ENCODE measurements at regions not wholly inside any gene's neighbourhood (a gene's known extent, or its start where the extent isn't known, plus 50 kb on each side); places are given as distances from the start of the nearest gene placed in this dataset.

GRCh38 chr1:13922466-13923110, 222.6 kb downstream of the PRDM2 start:
- no peak for DNase-seq

GRCh38 chr1:13926556-13926955, 226.6 kb downstream of the PRDM2 start:
- no peak for DNase-seq

- no peak for DNase-seq
Observed at GRCh38 chr1:13927736-13928135, 227.7 kb downstream of the PRDM2 start.

- no peak for DNase-seq
Observed at GRCh38 chr1:13929313-13929712, 229.3 kb downstream of the PRDM2 start.

GRCh38 chr1:13930151-13930550, 230.2 kb downstream of the PRDM2 start:
- no peak for DNase-seq

DNA sequence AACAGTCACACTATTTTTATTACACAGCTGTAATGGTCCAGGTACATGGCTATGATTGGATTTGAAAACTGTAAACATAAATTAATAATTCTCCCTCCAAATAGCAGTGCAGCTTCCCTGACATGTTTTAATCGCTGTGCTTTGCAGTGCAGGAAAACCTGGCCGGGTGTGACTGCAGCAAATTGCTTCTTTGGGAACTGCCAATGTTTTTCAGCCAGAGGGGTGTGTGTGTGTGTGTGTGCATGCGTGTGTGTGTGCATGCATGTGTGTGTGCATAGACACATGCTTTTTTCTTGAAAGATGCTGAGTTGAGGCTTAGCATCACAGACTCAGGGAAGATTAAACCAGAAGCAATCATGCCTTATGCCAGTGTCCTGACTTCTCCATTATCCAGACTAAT, 231.2 kb downstream of the PRDM2 start:
- no peak for DNase-seq

GRCh38 chr1:13935336-13935735, 235.3 kb downstream of the PRDM2 start:
- DNase-seq: no peak

DNA sequence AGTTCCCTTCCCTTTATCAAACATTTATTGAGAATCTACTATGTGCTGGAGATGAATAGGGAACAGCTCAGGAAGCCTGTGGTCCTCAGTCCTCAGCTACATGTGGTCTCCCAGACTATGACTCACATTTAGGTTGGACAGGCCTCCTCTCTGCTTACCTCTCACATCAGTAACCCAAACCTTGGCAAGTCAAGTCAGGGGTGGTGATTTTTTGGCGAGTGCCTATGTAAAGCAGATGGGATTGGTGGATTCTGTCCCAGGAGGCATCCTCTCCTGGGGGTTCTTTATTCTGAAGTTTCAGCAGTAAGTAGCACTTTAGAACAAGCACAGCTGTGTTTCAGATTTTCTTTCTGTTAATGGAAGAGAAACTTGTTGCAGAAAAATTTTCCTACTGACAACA, 241.3 kb downstream of the PRDM2 start:
- DNase-seq: no peak

DNA sequence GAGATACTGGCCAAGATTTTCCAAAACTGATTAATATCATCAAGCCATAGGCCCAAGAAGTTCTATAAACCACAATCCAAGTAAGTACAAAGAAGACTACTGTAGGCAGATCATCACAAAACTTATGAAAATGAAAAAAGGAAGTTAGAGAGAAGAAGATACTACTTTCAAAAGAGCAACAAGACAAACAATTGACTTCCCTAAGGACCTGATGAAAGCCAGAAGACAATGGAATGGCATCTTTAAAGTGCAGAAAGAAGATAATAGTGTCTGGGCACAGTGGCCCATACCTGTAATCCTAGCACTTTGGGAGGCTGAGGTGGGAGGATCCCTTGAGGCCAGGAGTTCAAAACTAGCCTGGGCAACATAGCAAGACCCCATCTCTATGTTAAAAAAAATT, 243.1 kb downstream of the PRDM2 start:
- DNase-seq: no peak

DNA sequence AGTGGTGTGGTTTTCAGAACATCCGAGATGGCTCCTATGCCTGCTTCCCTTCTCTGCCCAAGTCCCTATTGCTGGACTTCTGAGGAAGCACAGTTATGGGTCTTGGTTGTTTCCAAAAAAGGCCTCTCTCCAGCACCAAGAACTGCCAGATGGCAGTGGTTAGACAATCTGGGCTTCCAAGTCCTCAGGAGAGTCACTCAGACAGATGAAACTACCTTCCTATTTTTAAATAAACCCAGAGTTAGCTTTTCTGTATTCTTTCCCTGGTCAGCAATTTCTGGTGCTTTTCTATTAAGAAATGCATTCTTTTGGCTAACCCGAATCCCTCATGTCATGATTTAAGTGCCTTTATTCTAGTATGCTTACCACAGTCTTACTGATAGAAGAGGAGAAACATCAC, 245.9 kb downstream of the PRDM2 start:
- DNase-seq: no peak

GRCh38 chr1:13947658-13948057, 247.7 kb downstream of the PRDM2 start:
- no peak for DNase-seq

GRCh38 chr1:13948396-13948795, 248.4 kb downstream of the PRDM2 start:
- no peak for DNase-seq

GRCh38 chr1:13948888-13949391, 249.0 kb downstream of the PRDM2 start:
- no peak for DNase-seq

DNA sequence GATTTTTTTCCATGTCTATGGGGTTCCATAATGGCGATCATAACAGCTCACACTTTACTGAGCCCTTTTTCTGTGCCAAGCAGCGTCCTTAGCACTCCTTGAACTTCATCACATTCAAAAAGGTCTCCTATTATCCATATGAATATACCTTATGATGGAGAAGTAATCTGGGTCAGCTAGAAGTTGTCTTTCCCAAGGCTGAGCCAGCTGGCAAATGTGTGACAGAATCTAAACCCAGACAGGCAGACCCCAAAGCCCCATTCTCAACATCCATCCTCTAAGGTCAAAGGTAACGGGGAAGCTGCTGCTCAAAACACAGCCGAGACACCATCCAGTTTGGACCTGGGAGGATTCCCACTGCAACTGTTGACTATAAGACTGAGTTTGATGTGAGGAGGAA, 249.6 kb downstream of the PRDM2 start:
- DNase-seq: no peak

DNA sequence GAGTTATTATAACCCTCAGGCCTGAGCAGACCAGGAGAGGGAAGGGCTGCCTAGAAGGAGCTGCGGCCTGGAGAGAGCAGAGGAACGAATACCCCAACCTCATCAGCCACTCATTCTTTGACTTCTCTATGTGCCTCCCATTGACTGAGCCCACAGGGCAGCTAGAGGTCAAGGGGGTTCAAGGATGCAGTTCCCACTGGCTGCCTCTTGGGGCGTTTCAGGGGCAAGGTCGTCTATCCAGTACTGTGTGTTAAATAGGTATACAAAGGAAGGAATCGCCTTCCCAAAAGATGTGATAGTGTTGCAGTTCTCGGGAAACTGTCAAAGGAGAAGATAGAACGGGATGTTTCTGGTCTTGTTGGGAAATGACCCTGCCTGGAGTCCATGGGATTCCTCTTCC, 250.6 kb downstream of the PRDM2 start:
- no peak for DNase-seq

- no peak for DNase-seq
Observed at GRCh38 chr1:13951793-13952751, 252.1 kb downstream of the PRDM2 start.

DNA sequence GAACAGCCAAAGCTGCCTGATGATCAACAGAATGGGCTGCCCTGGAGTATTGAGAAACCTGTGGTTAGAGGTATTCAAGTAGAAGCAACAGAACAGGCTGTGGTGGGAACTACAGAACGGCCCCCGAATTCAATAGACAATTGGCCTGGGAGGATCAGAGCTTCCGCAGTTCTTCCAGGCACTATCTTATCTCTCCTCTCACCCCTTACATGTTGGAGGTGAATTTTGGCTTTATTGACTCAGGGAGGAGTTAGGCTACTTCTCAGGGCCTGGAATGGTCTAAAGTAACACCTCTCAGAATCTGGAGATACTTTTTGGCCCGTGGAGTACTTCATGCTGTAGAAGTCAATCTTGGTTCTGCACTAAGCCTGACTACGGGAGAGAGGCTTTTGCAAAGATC, 253.0 kb downstream of the PRDM2 start:
- DNase-seq: no peak

DNA sequence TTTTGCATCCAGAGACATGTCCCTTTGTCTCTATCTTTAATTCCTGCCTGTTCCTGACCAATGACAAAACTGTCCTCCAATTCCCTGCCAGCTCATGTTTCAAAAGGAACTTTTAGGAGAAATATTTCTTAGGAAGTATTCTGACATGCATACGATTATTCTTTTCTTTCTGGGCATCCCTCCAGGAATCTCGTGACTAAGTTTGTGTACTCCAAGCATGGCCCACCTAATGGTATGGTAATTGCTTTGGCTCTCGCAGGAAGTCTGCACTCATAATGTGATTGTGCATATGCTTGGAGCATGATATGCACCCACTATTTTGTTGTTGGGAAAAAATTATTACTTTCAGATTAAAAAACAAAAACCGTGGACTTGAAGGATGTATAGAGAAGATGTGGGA, 256.4 kb downstream of the PRDM2 start:
- DNase-seq: peak; percentile 48

GRCh38 chr1:13960375-13960987, 260.5 kb downstream of the PRDM2 start:
- peak; percentile 55 for DNase-seq

- DNase-seq: no peak
Observed at GRCh38 chr1:13964768-13965167, 264.8 kb downstream of the PRDM2 start.

DNA sequence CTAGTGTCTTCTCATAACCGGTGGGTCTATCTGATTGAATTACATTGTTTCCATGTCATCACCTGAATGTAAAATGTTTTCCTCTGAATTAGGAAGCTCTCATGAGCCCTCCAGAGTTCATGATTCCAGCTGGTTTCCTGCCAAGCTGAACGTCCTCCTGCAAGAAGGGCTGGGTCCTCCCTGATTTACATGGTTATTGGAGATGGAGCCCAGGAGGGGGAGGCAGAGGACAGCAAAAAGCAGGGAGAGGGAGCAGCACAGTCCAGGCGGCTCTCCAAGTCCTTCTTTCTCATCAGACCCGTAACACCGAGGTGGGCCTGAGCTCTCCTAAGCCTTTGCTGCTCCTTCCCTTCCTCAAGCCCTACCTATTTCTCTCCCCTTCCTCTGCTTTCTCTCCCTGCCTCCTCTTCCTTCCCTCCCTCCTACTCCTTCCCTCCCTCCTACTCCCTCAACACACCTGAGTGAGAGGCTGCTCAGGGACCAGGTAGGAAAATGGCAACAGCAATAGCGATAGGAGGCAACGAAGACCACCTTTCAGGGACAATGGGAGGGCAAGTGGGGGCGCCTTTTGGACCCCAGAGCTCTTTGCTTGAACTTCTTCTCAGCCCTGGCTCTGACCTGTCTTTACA, 265.9 kb downstream of the PRDM2 start:
- DNase-seq: peak; percentile 82

DNA sequence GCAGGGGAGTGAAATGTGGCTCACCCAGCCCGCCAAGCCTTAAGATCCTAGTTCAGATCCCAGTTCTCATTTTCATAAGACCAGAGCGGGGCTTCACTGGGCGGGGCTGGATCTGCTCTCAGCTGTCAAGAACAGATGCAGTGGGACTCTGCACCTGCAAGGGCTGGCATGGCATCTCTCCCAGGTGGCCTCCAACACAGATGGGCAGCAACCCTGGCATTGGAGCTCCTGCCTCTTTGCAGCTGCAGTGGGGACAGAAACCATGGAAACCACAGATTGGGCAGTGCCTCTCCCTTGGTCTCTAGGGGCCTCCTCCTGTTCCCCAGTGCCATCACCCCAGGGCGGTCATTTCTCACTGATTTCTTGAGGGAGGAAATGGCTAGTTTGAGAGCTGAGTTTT, 267.7 kb downstream of the PRDM2 start:
- DNase-seq: no peak

All from renal pelvis (tissue), 1 donor.